ENCODE measurements at regions not wholly inside any gene's neighbourhood (a gene's known extent, or its start where the extent isn't known, plus 50 kb on each side); places are given as distances from the start of the nearest gene placed in this dataset.

DNA sequence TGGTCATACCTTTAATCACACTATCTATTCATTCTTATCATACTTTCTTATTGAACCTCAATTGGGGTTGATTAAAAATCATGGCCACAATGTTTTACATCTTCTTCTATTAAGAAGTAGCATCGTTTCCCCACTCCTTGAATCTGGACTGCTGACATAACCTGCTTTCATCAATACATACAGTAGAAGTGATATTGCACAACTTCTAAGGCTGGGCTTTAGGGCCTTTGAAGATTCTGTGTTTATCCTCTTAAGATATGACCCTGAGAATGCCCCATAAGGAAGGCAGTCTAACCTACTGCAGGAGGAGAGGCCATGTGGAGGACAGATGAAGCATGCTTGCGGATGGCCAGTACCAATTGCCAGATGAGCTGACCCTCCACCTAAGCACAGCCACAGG, 1142.8 kb upstream of the SEL1L start:
- no peak for TF ChIP-seq CTCF (IDR thresholded peaks at IDR 0.05; ENCODE audit: borderline replicate concordance, extremely low read depth, low read length, poor library complexity, severe bottlenecking)
- no peak for TF ChIP-seq EZH2 (IDR thresholded peaks at IDR 0.05; ENCODE audit: borderline replicate concordance, low read depth, low read length, severe bottlenecking)

Data from DND-41 (cell line).